ENCODE measurements at regions not wholly inside any gene's neighbourhood (a gene's known extent, or its start where the extent isn't known, plus 50 kb on each side); places are given as distances from the start of the nearest gene placed in this dataset.

GRCh38 chrX:98028691-98029090 is 1145.0 kb downstream of the RPA4 start:
- no peak for TF ChIP-seq EP300 (IDR thresholded peaks at IDR 0.05; ENCODE audit: borderline replicate concordance)
- TF ChIP-seq RAD21 (IDR thresholded peaks at IDR 0.05; ENCODE audit: low read depth) = no peak
- no peak for TF ChIP-seq FOXM1 (IDR thresholded peaks at IDR 0.05; ENCODE audit: borderline replicate concordance, low read depth)

All from Ishikawa (cell line).